CD14-positive monocyte (primary cell): ENCODE measurements at regions not wholly inside any gene's neighbourhood (a gene's known extent, or its start where the extent isn't known, plus 50 kb on each side); places are given as distances from the start of the nearest gene placed in this dataset.

Experiments
- DNase-seq, 3 donors: peaks; one replicate each; pipeline ENCODE4 v3.0.0-alpha.2; 2011 to 2022
- H2AFZ ChIP-seq: 2 replicates; pipeline ENCODE4 v1.6.0; 2012; ENCODE audit warnings: mild to moderate bottlenecking, low read depth, low read length, inconsistent platforms; ENCODE audit not compliant: insufficient read depth, poor library complexity, severe bottlenecking
- H3K27ac ChIP-seq, 2 donors: 1 replicate in 1 of 2; 2 replicates in 1 of 2; pipeline ENCODE4 v1.5.1; 2012 to 2013; ENCODE audit warnings: low read length in 2 of 2, control low read depth in 1 of 2, inconsistent platforms in 1 of 2, low read depth in 1 of 2, mild to moderate bottlenecking in 1 of 2
- H3K27me3 ChIP-seq, 2 donors: one replicate each; pipeline versions ENCODE4 v1.6.0 to v1.6.1; 2011 to 2013; ENCODE audit warnings: low read length in 2 of 2; ENCODE audit not compliant: control insufficient read depth in 2 of 2, insufficient read depth in 2 of 2
- H3K36me3 ChIP-seq, 2 donors: replicated peaks in 1 of 2; 1 replicate in 1 of 2; 2 replicates in 1 of 2; pipeline versions ENCODE4 v1.5.1 to v1.6.1; 2012 to 2013; ENCODE audit warnings: low read length in 2 of 2, control low read depth in 1 of 2, inconsistent platforms in 1 of 2, mild to moderate bottlenecking in 1 of 2; ENCODE audit not compliant: insufficient read depth in 2 of 2, control insufficient read depth in 1 of 2
- H3K4me1 ChIP-seq, 2 donors: 1 replicate in 1 of 2; 2 replicates in 1 of 2; pipeline versions ENCODE4 v1.5.1 to v1.6.1; 2012 to 2013; ENCODE audit warnings: low read length in 2 of 2, control low read depth in 1 of 2, inconsistent platforms in 1 of 2, mild to moderate bottlenecking in 1 of 2, moderate library complexity in 1 of 2; ENCODE audit not compliant: insufficient read depth in 2 of 2, control insufficient read depth in 1 of 2
- H3K4me2 ChIP-seq: replicated peaks from 2 replicates; pipeline ENCODE3; 2012; ENCODE audit warnings: low read length, moderate library complexity, mild to moderate bottlenecking; ENCODE audit not compliant: poor library complexity, severe bottlenecking; ENCODE audit errors: extremely low read depth
- H3K4me3 ChIP-seq, 3 experiments: fragments of 200-600 bp in 1 of 3; sonication (generic) in 1 of 3; replicated peaks in 1 of 3; 1 replicate in 2 of 3; 2 replicates in 1 of 3; pipeline ENCODE4 v1.5.1; 2011 to 2013; ENCODE audit warnings: low read length in 3 of 3, mild to moderate bottlenecking in 3 of 3, control low read depth in 2 of 3, low read depth in 2 of 3, inconsistent platforms in 1 of 3, moderate library complexity in 1 of 3
- H3K79me2 ChIP-seq: 2 replicates; pipeline ENCODE4 v1.6.0; 2012; ENCODE audit warnings: mild to moderate bottlenecking, control low read depth, inconsistent platforms, low read length, moderate library complexity; ENCODE audit not compliant: insufficient read depth
- H3K9ac ChIP-seq: 2 replicates; pipeline ENCODE4 v1.6.0; 2017; ENCODE audit warnings: low read length, mild to moderate bottlenecking; ENCODE audit not compliant: insufficient read depth, poor library complexity, severe bottlenecking
- H3K9me3 ChIP-seq, 2 donors: replicated peaks in 1 of 2; 1 replicate in 1 of 2; 2 replicates in 1 of 2; pipeline versions ENCODE4 v1.5.1 to v1.6.1; 2012 to 2013; ENCODE audit warnings: low read length in 2 of 2, control low read depth in 1 of 2; ENCODE audit not compliant: control insufficient read depth in 1 of 2, insufficient read depth in 1 of 2
- H4K20me1 ChIP-seq: 2 replicates; pipeline ENCODE4 v1.6.0; 2012; ENCODE audit warnings: mild to moderate bottlenecking, low read length, control low read depth, moderate library complexity; ENCODE audit not compliant: insufficient read depth
- H3K27ac Mint-ChIP-seq, 7 donors: one replicate each; pipeline ENCODE4 v1.8.0; 2020; ENCODE audit warnings: mild to moderate bottlenecking in 7 of 7, mixed read lengths in 7 of 7, moderate library complexity in 6 of 7, inconsistent platforms in 2 of 7
- H3K27me3 Mint-ChIP-seq, 3 donors: one replicate each; pipeline ENCODE4 v1.8.0; 2021 to 2022; ENCODE audit warnings: low read depth in 3 of 3, mild to moderate bottlenecking in 3 of 3, mixed read lengths in 3 of 3, moderate library complexity in 3 of 3, inconsistent platforms in 1 of 3
- H3K36me3 Mint-ChIP-seq, 2 donors: one replicate each; pipeline ENCODE4 v1.8.0; 2020; ENCODE audit warnings: mixed read lengths in 2 of 2, inconsistent platforms in 1 of 2, mild to moderate bottlenecking in 1 of 2
- H3K4me1 Mint-ChIP-seq: one replicate; pipeline ENCODE4 v1.8.0; 2020; ENCODE audit warnings: mild to moderate bottlenecking, mixed read lengths
- H3K4me3 Mint-ChIP-seq, 2 donors: one replicate each; pipeline ENCODE4 v1.8.0; 2020; ENCODE audit warnings: mild to moderate bottlenecking in 2 of 2, mixed read lengths in 2 of 2, moderate library complexity in 1 of 2
- H3K9me3 Mint-ChIP-seq, 7 donors: one replicate each; pipeline ENCODE4 v1.8.0; 2020 to 2022; ENCODE audit warnings: mixed read lengths in 7 of 7, mild to moderate bottlenecking in 6 of 7, moderate library complexity in 6 of 7, inconsistent platforms in 2 of 7
- WGBS: methylation state at CpG from one replicate; pipeline ENCODE4 v1.1.5; 2013; ENCODE audit warnings: missing lambda C conversion rate; ENCODE audit not compliant: insufficient coverage; 5-methylcytosine and 5-hydroxymethylcytosine counted together
- intact Hi-C, 2 donors: fragments of 100-400 bp; cut with micrococcal nuclease; formaldehyde crosslinking; loops; one replicate each; pipeline versions ENCODE4 v1.15.0 to v1.15.1; 2023
- TF ChIP-seq, protein P1 (sequence below): fragments of 200-600 bp; IDR thresholded peaks from one replicate; pipeline ENCODE4 v1.8.0; 2022; ENCODE audit warnings: antibody characterized with exemption, mild to moderate bottlenecking

DNA sequence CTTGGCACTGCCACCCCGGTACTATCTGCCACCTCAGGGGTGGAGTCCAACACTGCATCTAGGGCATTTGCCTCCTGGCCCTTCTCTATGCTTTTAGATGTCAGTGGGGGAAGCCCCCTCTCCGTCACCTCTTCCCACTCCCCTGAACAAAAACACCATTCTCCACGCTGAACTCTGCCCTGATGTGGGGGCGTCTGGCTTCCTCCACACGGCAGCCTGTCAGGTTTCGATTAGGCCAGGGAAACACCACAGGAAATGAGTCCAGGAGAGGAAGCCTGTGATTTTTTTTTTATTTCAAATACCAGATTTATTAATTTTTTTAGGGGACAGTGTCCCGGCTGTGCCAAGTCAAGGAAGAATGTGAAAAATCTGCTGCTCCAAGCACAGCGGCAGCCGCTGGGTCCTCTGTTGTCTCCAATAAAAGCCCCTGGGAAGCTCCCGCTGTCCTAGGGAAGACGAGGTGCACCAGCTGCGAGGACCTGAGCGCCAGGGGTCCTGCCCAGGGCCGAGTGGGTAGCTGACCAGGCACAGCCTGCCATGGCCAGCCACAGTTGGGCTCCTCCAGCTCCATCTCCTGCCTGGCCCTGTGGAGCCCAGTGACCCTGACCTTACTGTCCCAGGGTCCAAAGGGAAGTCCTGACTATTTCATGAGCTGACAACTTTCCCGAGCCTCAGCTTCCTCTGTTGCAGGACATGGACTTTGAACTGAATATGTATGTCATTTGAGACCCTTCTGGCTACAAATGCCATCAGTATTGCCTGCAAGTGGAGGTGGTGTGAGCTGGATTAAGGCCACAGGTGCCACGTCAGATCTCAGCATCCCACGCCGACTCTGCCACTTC lies 336.7 kb downstream of the FOXL1 start:
- Histone ChIP-seq H3K4me1 (no peaks in the 10 kb centered on the region), H3K79me2 (no peaks in the 10 kb centered on the region), H3K9me3 (no peaks in the 10 kb centered on the region), H3K27me3 (no peaks in the 10 kb centered on the region), H4K20me1 (no peaks in the 10 kb centered on the region), H3K4me3 (no peak overlapping the region), H3K9ac (no peak overlapping the region), H3K36me3 (no peaks in the 10 kb centered on the region), H3K4me2 (no peak overlapping the region), H3K27ac (no peak overlapping the region), H2AFZ (no peak overlapping the region)
- no peak overlapping the region for H3K4me3 Mint-ChIP-seq
- TF ChIP-seq, protein P1, sequence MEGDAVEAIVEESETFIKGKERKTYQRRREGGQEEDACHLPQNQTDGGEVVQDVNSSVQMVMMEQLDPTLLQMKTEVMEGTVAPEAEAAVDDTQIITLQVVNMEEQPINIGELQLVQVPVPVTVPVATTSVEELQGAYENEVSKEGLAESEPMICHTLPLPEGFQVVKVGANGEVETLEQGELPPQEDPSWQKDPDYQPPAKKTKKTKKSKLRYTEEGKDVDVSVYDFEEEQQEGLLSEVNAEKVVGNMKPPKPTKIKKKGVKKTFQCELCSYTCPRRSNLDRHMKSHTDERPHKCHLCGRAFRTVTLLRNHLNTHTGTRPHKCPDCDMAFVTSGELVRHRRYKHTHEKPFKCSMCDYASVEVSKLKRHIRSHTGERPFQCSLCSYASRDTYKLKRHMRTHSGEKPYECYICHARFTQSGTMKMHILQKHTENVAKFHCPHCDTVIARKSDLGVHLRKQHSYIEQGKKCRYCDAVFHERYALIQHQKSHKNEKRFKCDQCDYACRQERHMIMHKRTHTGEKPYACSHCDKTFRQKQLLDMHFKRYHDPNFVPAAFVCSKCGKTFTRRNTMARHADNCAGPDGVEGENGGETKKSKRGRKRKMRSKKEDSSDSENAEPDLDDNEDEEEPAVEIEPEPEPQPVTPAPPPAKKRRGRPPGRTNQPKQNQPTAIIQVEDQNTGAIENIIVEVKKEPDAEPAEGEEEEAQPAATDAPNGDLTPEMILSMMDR, result no peak
- no peak for DNase-seq
- no peak overlapping the region for H3K27ac Mint-ChIP-seq
- 57% methylated on average over 15 of the region's 18 CpGs for WGBS
- no peaks in the 10 kb centered on the region for H3K36me3 Mint-ChIP-seq
- peaks cover 2% of the 10 kb centered on the region for H3K4me1 Mint-ChIP-seq
- peaks cover 0 to 19% (median 18%) of the 10 kb centered on the region in 3 donors for H3K27me3 Mint-ChIP-seq
- H3K9me3 Mint-ChIP-seq, result peaks cover 0 to 4% (median 0%) of the 10 kb centered on the region in 7 donors
- intact Hi-C loops, result no loop called here

DNA sequence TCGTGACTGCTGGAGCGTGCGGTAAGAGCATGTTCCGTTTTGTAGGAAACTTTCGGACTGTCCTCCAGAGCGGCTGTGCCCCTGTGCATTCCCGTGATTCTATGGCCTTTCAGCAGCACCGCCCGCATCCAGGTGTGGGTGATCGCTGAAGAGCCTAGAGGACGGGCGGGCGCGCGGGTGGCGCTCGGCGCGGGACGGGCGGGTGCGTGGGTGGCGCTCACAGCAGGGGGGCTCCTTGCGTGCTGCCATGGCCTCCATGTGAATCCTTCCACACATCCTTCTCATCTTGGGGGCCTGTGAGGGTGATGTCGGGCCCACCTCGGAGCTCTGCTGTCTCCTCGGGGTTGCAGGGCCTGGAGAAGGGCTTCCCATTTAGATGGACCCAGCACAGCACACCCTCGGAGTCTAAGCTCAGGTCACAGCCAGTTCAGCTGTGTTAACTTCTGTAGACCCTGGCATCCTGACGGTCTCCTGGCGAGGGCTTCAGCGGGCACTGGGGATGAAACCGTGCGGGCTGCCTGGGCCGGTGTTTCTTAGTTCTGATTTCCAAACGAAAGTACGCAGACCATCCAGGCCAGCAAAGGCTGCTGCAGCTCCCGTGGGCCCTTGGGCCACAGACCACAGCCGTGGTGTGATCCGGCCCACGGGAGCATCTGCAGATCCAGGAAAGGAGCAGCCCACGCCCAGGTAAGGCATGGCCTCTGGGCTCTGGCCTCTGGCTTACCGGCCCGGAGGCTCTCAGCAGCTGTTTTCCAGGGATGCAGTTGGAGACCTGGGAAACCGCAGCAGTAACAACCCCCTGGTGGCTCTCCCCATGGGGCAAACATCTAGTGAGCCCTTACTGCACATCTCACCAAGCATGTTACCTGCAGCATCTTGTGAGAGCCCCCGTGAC lies 339.4 kb downstream of the FOXL1 start:
- Histone ChIP-seq H3K4me3 (no peak overlapping the region), H2AFZ (no peak overlapping the region), H4K20me1 (no peaks in the 10 kb centered on the region), H3K9me3 (peaks cover 0 to 13% of the 10 kb centered on the region in 2 donors), H3K27ac (no peak overlapping the region), H3K4me2 (no peak overlapping the region), H3K79me2 (no peaks in the 10 kb centered on the region), H3K9ac (no peak overlapping the region), H3K36me3 (no peaks in the 10 kb centered on the region), H3K27me3 (peaks cover 0 to 2% of the 10 kb centered on the region in 2 donors), H3K4me1 (no peaks in the 10 kb centered on the region)
- DNase-seq, result no peak
- H3K27ac Mint-ChIP-seq, result no peak overlapping the region
- 94% methylated on average over 28 of the region's 45 CpGs for WGBS
- no peaks in the 10 kb centered on the region for H3K36me3 Mint-ChIP-seq
- H3K27me3 Mint-ChIP-seq, result peaks cover 6 to 30% (median 16%) of the 10 kb centered on the region in 3 donors
- TF ChIP-seq, protein P1, result no peak
- no peaks in the 10 kb centered on the region for H3K4me1 Mint-ChIP-seq
- H3K4me3 Mint-ChIP-seq, result no peak overlapping the region
- intact Hi-C loops, result no loop called here
- peaks cover 0 to 11% (median 8%) of the 10 kb centered on the region in 7 donors for H3K9me3 Mint-ChIP-seq
